HEK293 (cell line): ENCODE measurements at regions not wholly inside any gene's neighbourhood (a gene's known extent, or its start where the extent isn't known, plus 50 kb on each side); places are given as distances from the start of the nearest gene placed in this dataset.

Experiments used
- CTCF ChIA-PET: fragments of 350-600 bp; formaldehyde crosslinking; extraction: SDS; loops from one replicate; lab custom pipeline; 2021; ENCODE audit warnings: antibody characterized with exemption; lab: Yijun Ruan, JAX
- POLR2A ChIA-PET: fragments of 300-600 bp; formaldehyde crosslinking; extraction: SDS; loops from one replicate; lab custom pipeline; 2020; ENCODE audit warnings: antibody characterized with exemption, inconsistent platforms; lab: Yijun Ruan, JAX
- H3K27ac ChIP-seq: fragments of 200-500 bp; sonication (Bioruptor generic); 2 replicates; pipeline ENCODE4 v1.5.1; 2014; ENCODE audit warnings: low read depth, low read length, control low read depth, inconsistent platforms; ENCODE audit errors: extremely low read depth
- H3K36me3 ChIP-seq, 2 experiments: fragments of 200-500 bp in 1 of 2; sonication (Bioruptor generic) in 1 of 2; 1 replicate in 1 of 2; 2 replicates in 1 of 2; pipeline ENCODE4 v1.5.1; 2014 to 2017; ENCODE audit warnings: inconsistent platforms in 2 of 2, low read length in 2 of 2; ENCODE audit not compliant: control insufficient read depth in 2 of 2, insufficient read depth in 1 of 2
- H3K4me1 ChIP-seq: fragments of 200-500 bp; sonication (Bioruptor generic); 2 replicates; pipeline ENCODE4 v1.5.1; 2014; ENCODE audit warnings: mild to moderate bottlenecking, low read length, inconsistent platforms; ENCODE audit not compliant: control insufficient read depth, insufficient read depth
- H3K4me3 ChIP-seq: 2 replicates; pipeline ENCODE4 v1.5.1; 2011; ENCODE audit warnings: low read depth, mild to moderate bottlenecking, control low read depth, low read length, moderate library complexity
- H3K9me3 ChIP-seq: fragments of 200-500 bp; sonication (Bioruptor generic); 2 replicates; pipeline ENCODE4 v1.5.1; 2014; ENCODE audit warnings: low read depth, low read length, inconsistent platforms; ENCODE audit not compliant: control insufficient read depth, insufficient read depth
- GLI2 ChIP-seq: fragments of 450-650 bp; formaldehyde crosslinking; IDR thresholded peaks from 2 replicates; pipeline ENCODE4; 2017; ENCODE audit warnings: missing biosample characterization, missing genetic modification characterization, low read depth, borderline replicate concordance
- MEIS1 ChIP-seq: sonication (generic); formaldehyde crosslinking; IDR thresholded peaks from 2 replicates; pipeline ENCODE4 v1.8.1; 2022; ENCODE audit warnings: missing genetic modification reagents, mild to moderate bottlenecking, borderline replicate concordance
- ZNF10 ChIP-seq: fragments of 450-650 bp; formaldehyde crosslinking; IDR thresholded peaks from 2 replicates; pipeline ENCODE4 v1.5.1; 2017; ENCODE audit warnings: missing biosample characterization, missing genetic modification characterization
- ZNF146 ChIP-seq: fragments of 450-650 bp; formaldehyde crosslinking; IDR thresholded peaks from 2 replicates; pipeline ENCODE4 v1.5.1; 2016; ENCODE audit warnings: missing biosample characterization, missing genetic modification characterization
- ZNF214 ChIP-seq: fragments of 450-650 bp; formaldehyde crosslinking; IDR thresholded peaks from 2 replicates; pipeline ENCODE4 v1.5.1; 2017; ENCODE audit warnings: missing biosample characterization, mild to moderate bottlenecking, missing genetic modification characterization, borderline replicate concordance
- ZNF311 ChIP-seq: fragments of 450-650 bp; formaldehyde crosslinking; IDR thresholded peaks from 2 replicates; pipeline ENCODE4 v1.5.1; 2017; ENCODE audit warnings: missing biosample characterization, missing genetic modification characterization, borderline replicate concordance
- ZNF324 ChIP-seq: fragments of 450-650 bp; formaldehyde crosslinking; IDR thresholded peaks from 2 replicates; pipeline ENCODE4 v1.5.1; 2016; ENCODE audit warnings: missing biosample characterization, missing genetic modification characterization
- ZNF404 ChIP-seq: fragments of 450-650 bp; formaldehyde crosslinking; IDR thresholded peaks from 2 replicates; pipeline ENCODE4 v1.5.1; 2017; ENCODE audit warnings: missing biosample characterization, missing genetic modification characterization
- ZNF416 ChIP-seq: fragments of 450-650 bp; formaldehyde crosslinking; IDR thresholded peaks from 2 replicates; pipeline ENCODE4 v1.5.1; 2016; ENCODE audit warnings: missing biosample characterization, missing genetic modification characterization
- ZNF521 ChIP-seq: fragments of 450-650 bp; formaldehyde crosslinking; IDR thresholded peaks from 2 replicates; pipeline ENCODE4 v1.5.1; 2017; ENCODE audit warnings: missing biosample characterization, mild to moderate bottlenecking, missing genetic modification characterization
- ZNF624 ChIP-seq: fragments of 450-650 bp; formaldehyde crosslinking; IDR thresholded peaks from 2 replicates; pipeline ENCODE4 v1.5.1; 2017; ENCODE audit warnings: missing biosample characterization, missing genetic modification characterization
- ZNF837 ChIP-seq: fragments of 450-650 bp; formaldehyde crosslinking; IDR thresholded peaks from 2 replicates; pipeline ENCODE4 v1.5.1; 2016; ENCODE audit warnings: missing biosample characterization, missing genetic modification characterization
- ZXDB ChIP-seq: fragments of 450-650 bp; formaldehyde crosslinking; IDR thresholded peaks from 2 replicates; pipeline ENCODE4 v1.5.1; 2016; ENCODE audit warnings: missing biosample characterization, missing genetic modification characterization
- TF ChIP-seq, protein P1 (sequence below): fragments of 450-650 bp; formaldehyde crosslinking; IDR thresholded peaks from 2 replicates; pipeline ENCODE4 v1.5.1; 2017; ENCODE audit warnings: missing biosample characterization, missing genetic modification characterization
- TF ChIP-seq, protein P2 (sequence below): fragments of 450-650 bp; formaldehyde crosslinking; IDR thresholded peaks from 2 replicates; pipeline ENCODE4 v1.5.1; 2017; ENCODE audit warnings: missing biosample characterization, missing genetic modification characterization
- TF ChIP-seq, protein P3 (sequence below): fragments of 450-650 bp; formaldehyde crosslinking; IDR thresholded peaks from 2 replicates; pipeline ENCODE4 v1.5.1; 2016; ENCODE audit warnings: missing biosample characterization, missing genetic modification characterization
- TF ChIP-seq, protein P4 (sequence below): fragments of 450-650 bp; formaldehyde crosslinking; IDR thresholded peaks from 2 replicates; pipeline ENCODE4 v1.5.1; 2016; ENCODE audit warnings: missing biosample characterization, missing genetic modification characterization, borderline replicate concordance

DNA sequence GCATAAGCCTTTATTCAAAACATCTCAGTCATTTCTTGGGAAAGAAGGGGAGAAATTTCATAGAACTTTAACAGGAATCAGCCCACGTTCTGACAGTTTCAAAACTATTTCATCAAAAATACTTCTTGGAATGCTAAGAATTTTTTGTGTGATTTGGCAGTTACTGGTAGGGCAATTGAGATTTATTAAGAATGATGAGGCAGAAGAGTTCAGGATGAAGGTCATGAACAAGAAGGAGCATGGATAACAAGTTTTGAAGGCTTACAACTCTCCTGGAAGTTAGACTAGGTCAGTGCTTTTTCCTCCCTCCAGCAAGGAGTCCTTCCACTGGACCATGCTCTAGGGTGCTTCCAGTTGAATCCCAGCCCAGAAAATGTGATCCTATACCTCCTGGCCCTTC is 569.9 kb downstream of the ANKRD7 start:
- TF ChIP-seq GLI2 (tag by site-specific recombination) (no peak), ZXDB (tag by site-specific recombination) (no peak), ZNF10 (no peak), MEIS1 (CRISPR knock-in tag) (no peak), ZNF214 (tag by site-specific recombination) (no peak), ZNF521 (tag by site-specific recombination) (no peak), ZNF324 (tag by site-specific recombination) (no peak), ZNF311 (tag by site-specific recombination) (no peak), ZNF837 (tag by site-specific recombination) (no peak), ZNF624 (tag by site-specific recombination) (no peak), ZNF404 (no peak)
- TF ChIP-seq, protein P1, sequence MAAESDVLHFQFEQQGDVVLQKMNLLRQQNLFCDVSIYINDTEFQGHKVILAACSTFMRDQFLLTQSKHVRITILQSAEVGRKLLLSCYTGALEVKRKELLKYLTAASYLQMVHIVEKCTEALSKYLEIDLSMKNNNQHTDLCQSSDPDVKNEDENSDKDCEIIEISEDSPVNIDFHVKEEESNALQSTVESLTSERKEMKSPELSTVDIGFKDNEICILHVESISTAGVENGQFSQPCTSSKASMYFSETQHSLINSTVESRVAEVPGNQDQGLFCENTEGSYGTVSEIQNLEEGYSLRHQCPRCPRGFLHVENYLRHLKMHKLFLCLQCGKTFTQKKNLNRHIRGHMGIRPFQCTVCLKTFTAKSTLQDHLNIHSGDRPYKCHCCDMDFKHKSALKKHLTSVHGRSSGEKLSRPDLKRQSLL = no peak
- H3K9me3 ChIP-seq = no peaks in the 10 kb centered on the region
- no peaks in the 10 kb centered on the region for H3K4me1 ChIP-seq
- ChIA-PET POLR2A (no interaction called here), CTCF (no interaction called here)
- no peak overlapping the region for H3K4me3 ChIP-seq
- no peak overlapping the region for H3K27ac ChIP-seq
- H3K36me3 ChIP-seq = no peaks in the 10 kb centered on the region

DNA sequence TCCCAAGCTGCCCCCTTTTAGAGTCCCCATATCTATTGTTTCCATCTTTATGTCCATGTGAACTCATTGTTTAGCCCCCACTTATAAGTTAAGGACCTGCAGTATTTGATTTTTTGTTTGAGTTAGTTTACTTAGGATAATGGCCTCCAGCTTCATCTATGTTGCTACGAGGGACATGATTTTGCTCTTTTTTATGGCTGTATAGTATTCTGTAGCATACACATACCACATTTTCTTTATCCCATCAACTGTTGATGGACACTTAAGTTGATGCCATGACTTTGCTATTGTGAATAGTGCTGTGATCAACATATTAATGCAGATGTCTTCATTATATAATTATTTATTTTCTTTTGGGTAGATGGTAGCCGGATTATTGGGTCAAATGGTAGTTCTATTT is 576.9 kb downstream of the ANKRD7 start:
- TF ChIP-seq, protein P2, sequence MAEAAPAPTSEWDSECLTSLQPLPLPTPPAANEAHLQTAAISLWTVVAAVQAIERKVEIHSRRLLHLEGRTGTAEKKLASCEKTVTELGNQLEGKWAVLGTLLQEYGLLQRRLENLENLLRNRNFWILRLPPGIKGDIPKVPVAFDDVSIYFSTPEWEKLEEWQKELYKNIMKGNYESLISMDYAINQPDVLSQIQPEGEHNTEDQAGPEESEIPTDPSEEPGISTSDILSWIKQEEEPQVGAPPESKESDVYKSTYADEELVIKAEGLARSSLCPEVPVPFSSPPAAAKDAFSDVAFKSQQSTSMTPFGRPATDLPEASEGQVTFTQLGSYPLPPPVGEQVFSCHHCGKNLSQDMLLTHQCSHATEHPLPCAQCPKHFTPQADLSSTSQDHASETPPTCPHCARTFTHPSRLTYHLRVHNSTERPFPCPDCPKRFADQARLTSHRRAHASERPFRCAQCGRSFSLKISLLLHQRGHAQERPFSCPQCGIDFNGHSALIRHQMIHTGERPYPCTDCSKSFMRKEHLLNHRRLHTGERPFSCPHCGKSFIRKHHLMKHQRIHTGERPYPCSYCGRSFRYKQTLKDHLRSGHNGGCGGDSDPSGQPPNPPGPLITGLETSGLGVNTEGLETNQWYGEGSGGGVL (tag by site-specific recombination) = no peak
- TF ChIP-seq ZNF214 (tag by site-specific recombination) (no peak), ZNF416 (no peak), ZNF146 (peak; percentile 20; the same call in 1 of the 2 replicates)
- TF ChIP-seq, protein P3, sequence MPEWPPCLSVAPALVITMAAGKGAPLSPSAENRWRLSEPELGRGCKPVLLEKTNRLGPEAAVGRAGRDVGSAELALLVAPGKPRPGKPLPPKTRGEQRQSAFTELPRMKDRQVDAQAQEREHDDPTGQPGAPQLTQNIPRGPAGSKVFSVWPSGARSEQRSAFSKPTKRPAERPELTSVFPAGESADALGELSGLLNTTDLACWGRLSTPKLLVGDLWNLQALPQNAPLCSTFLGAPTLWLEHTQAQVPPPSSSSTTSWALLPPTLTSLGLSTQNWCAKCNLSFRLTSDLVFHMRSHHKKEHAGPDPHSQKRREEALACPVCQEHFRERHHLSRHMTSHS (tag by site-specific recombination) = no peak
- TF ChIP-seq, protein P4, sequence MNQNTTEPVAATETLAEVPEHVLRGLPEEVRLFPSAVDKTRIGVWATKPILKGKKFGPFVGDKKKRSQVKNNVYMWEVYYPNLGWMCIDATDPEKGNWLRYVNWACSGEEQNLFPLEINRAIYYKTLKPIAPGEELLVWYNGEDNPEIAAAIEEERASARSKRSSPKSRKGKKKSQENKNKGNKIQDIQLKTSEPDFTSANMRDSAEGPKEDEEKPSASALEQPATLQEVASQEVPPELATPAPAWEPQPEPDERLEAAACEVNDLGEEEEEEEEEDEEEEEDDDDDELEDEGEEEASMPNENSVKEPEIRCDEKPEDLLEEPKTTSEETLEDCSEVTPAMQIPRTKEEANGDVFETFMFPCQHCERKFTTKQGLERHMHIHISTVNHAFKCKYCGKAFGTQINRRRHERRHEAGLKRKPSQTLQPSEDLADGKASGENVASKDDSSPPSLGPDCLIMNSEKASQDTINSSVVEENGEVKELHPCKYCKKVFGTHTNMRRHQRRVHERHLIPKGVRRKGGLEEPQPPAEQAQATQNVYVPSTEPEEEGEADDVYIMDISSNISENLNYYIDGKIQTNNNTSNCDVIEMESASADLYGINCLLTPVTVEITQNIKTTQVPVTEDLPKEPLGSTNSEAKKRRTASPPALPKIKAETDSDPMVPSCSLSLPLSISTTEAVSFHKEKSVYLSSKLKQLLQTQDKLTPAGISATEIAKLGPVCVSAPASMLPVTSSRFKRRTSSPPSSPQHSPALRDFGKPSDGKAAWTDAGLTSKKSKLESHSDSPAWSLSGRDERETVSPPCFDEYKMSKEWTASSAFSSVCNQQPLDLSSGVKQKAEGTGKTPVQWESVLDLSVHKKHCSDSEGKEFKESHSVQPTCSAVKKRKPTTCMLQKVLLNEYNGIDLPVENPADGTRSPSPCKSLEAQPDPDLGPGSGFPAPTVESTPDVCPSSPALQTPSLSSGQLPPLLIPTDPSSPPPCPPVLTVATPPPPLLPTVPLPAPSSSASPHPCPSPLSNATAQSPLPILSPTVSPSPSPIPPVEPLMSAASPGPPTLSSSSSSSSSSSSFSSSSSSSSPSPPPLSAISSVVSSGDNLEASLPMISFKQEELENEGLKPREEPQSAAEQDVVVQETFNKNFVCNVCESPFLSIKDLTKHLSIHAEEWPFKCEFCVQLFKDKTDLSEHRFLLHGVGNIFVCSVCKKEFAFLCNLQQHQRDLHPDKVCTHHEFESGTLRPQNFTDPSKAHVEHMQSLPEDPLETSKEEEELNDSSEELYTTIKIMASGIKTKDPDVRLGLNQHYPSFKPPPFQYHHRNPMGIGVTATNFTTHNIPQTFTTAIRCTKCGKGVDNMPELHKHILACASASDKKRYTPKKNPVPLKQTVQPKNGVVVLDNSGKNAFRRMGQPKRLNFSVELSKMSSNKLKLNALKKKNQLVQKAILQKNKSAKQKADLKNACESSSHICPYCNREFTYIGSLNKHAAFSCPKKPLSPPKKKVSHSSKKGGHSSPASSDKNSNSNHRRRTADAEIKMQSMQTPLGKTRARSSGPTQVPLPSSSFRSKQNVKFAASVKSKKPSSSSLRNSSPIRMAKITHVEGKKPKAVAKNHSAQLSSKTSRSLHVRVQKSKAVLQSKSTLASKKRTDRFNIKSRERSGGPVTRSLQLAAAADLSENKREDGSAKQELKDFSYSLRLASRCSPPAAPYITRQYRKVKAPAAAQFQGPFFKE (tag by site-specific recombination) = no peak
- H3K36me3 ChIP-seq = no peaks in the 10 kb centered on the region
- POLR2A ChIA-PET = no interaction called here
- H3K9me3 ChIP-seq = no peaks in the 10 kb centered on the region
- CTCF ChIA-PET = no interaction called here
- no peaks in the 10 kb centered on the region for H3K4me1 ChIP-seq
- no peak overlapping the region for H3K27ac ChIP-seq
- H3K4me3 ChIP-seq = no peak overlapping the region
